Suprapubic skin (tissue), 4 donors: ENCODE measurements at regions not wholly inside any gene's neighbourhood (a gene's known extent, or its start where the extent isn't known, plus 50 kb on each side); places are given as distances from the start of the nearest gene placed in this dataset.
"Not testable (repeated sequence)": the region's sequence is repeated elsewhere in the genome, so short reads cannot be mapped to it uniquely, and the experiment has no call there.

Source experiments
- DNase-seq, 2 donors: peaks; one replicate each; pipeline ENCODE4 v3.0.0-alpha.2; 2019; ENCODE audit warnings: low spot score in 2 of 2
- H3K27ac ChIP-seq: fragments of 200-600 bp; sonication (generic); one replicate; pipeline ENCODE4 v1.5.1; 2019
- H3K27me3 ChIP-seq: fragments of 200-600 bp; sonication (generic); one replicate; pipeline ENCODE4 v1.5.1; 2019
- H3K36me3 ChIP-seq: fragments of 200-600 bp; sonication (generic); one replicate; pipeline ENCODE4 v1.5.1; 2019
- H3K4me1 ChIP-seq: fragments of 200-600 bp; sonication (generic); one replicate; pipeline ENCODE4 v1.5.1; 2019
- H3K4me3 ChIP-seq: fragments of 200-600 bp; sonication (generic); one replicate; pipeline ENCODE4 v1.5.1; 2019; ENCODE audit warnings: mild to moderate bottlenecking
- H3K9me3 ChIP-seq: fragments of 200-600 bp; sonication (generic); one replicate; pipeline ENCODE4 v1.5.1; 2019
- CTCF ChIP-seq, 2 donors: fragments of 200-600 bp in 1 of 2; fragments of 450-650 bp in 1 of 2; sonication (generic) in 1 of 2; IDR thresholded peaks; one replicate each; pipeline ENCODE4 v1.5.1; 2016 to 2019; ENCODE audit warnings: antibody characterized with exemption in 2 of 2, mild to moderate bottlenecking in 1 of 2, moderate library complexity in 1 of 2
- EP300 ChIP-seq: sonication (generic); formaldehyde crosslinking; IDR thresholded peaks from one replicate; pipeline ENCODE4 v1.6.1; 2017; ENCODE audit warnings: antibody characterized with exemption
- POLR2A ChIP-seq, 2 donors: fragments of 450-650 bp; IDR thresholded peaks; one replicate each; pipeline ENCODE4 v1.6.1; 2017; ENCODE audit warnings: antibody characterized with exemption in 2 of 2, mild to moderate bottlenecking in 2 of 2, moderate library complexity in 2 of 2
- POLR2AphosphoS5 ChIP-seq, 3 donors: sonication (generic); formaldehyde crosslinking; IDR thresholded peaks; one replicate each; pipeline ENCODE4 v1.6.1; 2017; ENCODE audit warnings: antibody characterized with exemption in 3 of 3
- WGBS: methylation state at CpG from one replicate; pipeline ENCODE4 v1.1.5; 2018; 5-methylcytosine and 5-hydroxymethylcytosine counted together

GRCh38 chr15:37395100-37395468 is 294.7 kb upstream of the MEIS2 start:
- TF ChIP-seq POLR2AphosphoS5 (IDR thresholded peaks at IDR 0.05) = no peak
- no peak for TF ChIP-seq EP300
- TF ChIP-seq CTCF (IDR thresholded peaks at IDR 0.05) = no peak
- TF ChIP-seq POLR2A (IDR thresholded peaks at IDR 0.05) = no peak
- no peak overlapping the region for H3K4me3 ChIP-seq
- WGBS = 90% methylated on average over 3 of the region's 3 CpGs
- no peaks in the 10 kb centered on the region for H3K4me1 ChIP-seq
- no peaks in the 10 kb centered on the region for H3K27me3 ChIP-seq
- no peaks in the 10 kb centered on the region for H3K36me3 ChIP-seq
- no peaks in the 10 kb centered on the region for H3K9me3 ChIP-seq
- H3K27ac ChIP-seq = no peak overlapping the region
- no peak for DNase-seq

- WGBS = 42% methylated on average over 3 of the region's 3 CpGs
- Histone ChIP-seq H3K9me3 (no peaks in the 10 kb centered on the region), H3K27ac (no peak overlapping the region), H3K36me3 (no peaks in the 10 kb centered on the region), H3K27me3 (no peaks in the 10 kb centered on the region), H3K4me3 (no peak overlapping the region), H3K4me1 (no peaks in the 10 kb centered on the region)
- TF ChIP-seq EP300 (no peak), CTCF (IDR thresholded peaks at IDR 0.05) (no peak), POLR2AphosphoS5 (IDR thresholded peaks at IDR 0.05) (no peak), POLR2A (IDR thresholded peaks at IDR 0.05) (no peak)
- DNase-seq = no peak
Measured at GRCh38 chr15:37397266-37398022, 297.1 kb upstream of the MEIS2 start.

DNA sequence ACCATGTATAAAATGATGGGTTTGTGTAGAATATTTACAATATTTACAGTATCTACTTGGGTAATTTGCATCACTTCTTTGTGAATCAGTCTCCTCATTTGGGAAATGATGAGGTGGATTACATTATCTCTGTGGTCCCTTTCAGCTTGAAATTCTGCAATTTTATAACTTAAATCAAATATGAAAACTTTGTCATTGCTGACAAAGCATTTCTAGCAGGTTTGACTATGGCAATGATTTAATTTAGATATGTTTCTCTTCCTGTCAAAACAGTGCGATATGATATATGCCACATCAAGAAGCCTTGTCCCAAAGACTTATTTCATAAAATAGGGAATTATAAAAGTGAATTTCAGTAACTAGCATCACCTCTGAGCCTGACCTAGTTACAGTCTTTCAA is 315.8 kb upstream of the MEIS2 start:
- H3K4me3 ChIP-seq = no peak overlapping the region
- WGBS = 97% methylated on average over 1 of the region's 1 CpG

GRCh38 chr15:37425541-37425940 is 325.2 kb upstream of the MEIS2 start:
- Histone ChIP-seq H3K4me1 (no peaks in the 10 kb centered on the region), H3K36me3 (no peaks in the 10 kb centered on the region), H3K4me3 (no peak overlapping the region), H3K9me3 (no peaks in the 10 kb centered on the region), H3K27me3 (no peaks in the 10 kb centered on the region), H3K27ac (no peak overlapping the region)
- TF ChIP-seq EP300 = no peak
- no peak for TF ChIP-seq POLR2A (IDR thresholded peaks at IDR 0.05)
- TF ChIP-seq POLR2AphosphoS5 (IDR thresholded peaks at IDR 0.05) = no peak
- no peak for TF ChIP-seq CTCF (IDR thresholded peaks at IDR 0.05)
- no peak for DNase-seq
- WGBS = 52% methylated on average over 1 of the region's 1 CpG

More for the DNA sequence above, 315.8 kb upstream of the MEIS2 start:
- H3K9me3 ChIP-seq = no peaks in the 10 kb centered on the region
- no peak for DNase-seq
- H3K4me1 ChIP-seq = no peaks in the 10 kb centered on the region
- TF ChIP-seq POLR2AphosphoS5 (IDR thresholded peaks at IDR 0.05) (no peak), POLR2A (IDR thresholded peaks at IDR 0.05) (no peak), CTCF (IDR thresholded peaks at IDR 0.05) (no peak), EP300 (no peak)
- H3K27me3 ChIP-seq = no peaks in the 10 kb centered on the region
- no peak overlapping the region for H3K27ac ChIP-seq
- H3K36me3 ChIP-seq = no peaks in the 10 kb centered on the region

- 89% methylated on average over 9 of the region's 12 CpGs for whole genome bisulfite sequencing
- DNase-seq, H3K9me3 ChIP-seq, H3K27ac ChIP-seq, H3K4me3 ChIP-seq, H3K27me3 ChIP-seq, H3K4me1 ChIP-seq, H3K36me3 ChIP-seq: not testable (repeated sequence)
Measured at GRCh38 chr15:37427393-37427792, 327.0 kb upstream of the MEIS2 start.

- TF ChIP-seq POLR2A (IDR thresholded peaks at IDR 0.05) (no peak), POLR2AphosphoS5 (IDR thresholded peaks at IDR 0.05) (no peak), CTCF (IDR thresholded peaks at IDR 0.05) (no peak), EP300 (no peak)
- WGBS = 86% methylated on average over 2 of the region's 2 CpGs
- no peaks in the 10 kb centered on the region for H3K4me1 ChIP-seq
Measured at GRCh38 chr15:37446921-37447320, 346.6 kb upstream of the MEIS2 start.

More at GRCh38 chr15:37446921-37447320, 346.6 kb upstream of the MEIS2 start:
- DNase-seq = no peak
- Histone ChIP-seq H3K9me3 (no peaks in the 10 kb centered on the region), H3K4me3 (no peak overlapping the region), H3K27ac (no peak overlapping the region), H3K36me3 (no peaks in the 10 kb centered on the region), H3K27me3 (no peaks in the 10 kb centered on the region)
